Fibroblast of skin of abdomen (primary cell): ENCODE measurements at regions not wholly inside any gene's neighbourhood (a gene's known extent, or its start where the extent isn't known, plus 50 kb on each side); places are given as distances from the start of the nearest gene placed in this dataset.
"Not testable (repeated sequence)": the region's sequence is repeated elsewhere in the genome, so short reads cannot be mapped to it uniquely, and the experiment has no call there.

ENCODE experiments used
- DNase-seq: peaks from one replicate; pipeline ENCODE4 v3.0.0-alpha.2; 2013

DNA sequence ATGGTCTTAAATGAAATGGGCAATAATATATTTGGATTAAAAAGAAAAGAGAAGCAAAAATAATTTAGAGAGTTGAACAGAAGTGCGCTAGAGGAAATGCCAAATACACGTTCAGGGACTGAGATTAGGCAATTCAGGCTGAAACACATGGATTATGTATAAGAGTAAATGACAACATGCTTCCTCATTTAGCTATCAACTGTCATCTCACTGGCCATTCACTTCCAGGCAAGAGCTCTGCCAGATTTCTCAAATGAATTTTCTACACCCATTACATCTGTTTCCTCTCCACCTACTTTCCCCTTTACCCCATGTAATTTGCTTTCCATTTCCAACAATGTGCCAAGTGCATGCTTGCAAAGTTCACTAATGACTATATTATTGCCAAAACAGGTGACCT is 582.4 kb downstream of the LTN1 start:
- no peak for DNase-seq

DNA sequence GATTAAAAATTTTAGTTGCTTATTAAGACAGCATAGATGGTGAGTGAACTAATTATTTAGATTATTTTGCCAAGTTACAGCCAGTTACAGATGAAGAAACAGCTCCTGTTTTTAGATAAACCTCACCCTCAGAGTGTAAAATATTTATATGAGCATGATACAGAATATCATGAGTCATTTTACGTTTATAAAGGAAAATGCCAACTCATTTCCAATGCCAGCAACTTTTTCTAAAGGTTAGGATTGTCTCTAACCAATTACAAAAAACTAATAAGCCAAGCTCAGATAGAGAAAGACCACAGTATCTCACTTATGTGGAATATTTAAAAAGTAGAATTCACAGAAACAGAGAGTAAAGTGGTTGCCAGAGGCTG is 590.1 kb downstream of the LTN1 start:
- no peak for DNase-seq

DNA sequence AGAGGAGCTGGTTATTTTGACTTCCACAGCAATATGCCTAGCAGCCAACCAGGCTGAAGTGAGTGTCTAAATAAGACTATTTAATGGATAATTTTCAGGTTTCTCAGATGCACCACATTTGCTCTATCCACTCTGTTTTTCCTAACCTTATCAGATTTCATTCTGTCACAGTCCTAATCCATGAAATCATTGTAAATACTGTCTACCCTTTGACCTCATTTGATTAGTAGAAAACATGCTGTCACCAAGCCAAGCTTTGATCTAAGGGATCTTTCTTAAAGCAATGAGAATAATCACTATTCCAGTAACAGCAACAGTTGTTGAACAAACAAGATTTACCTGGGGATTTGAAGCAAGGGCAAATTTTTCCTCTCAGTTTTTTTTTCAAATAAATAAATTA is 595.6 kb downstream of the LTN1 start:
- no peak for DNase-seq

DNA sequence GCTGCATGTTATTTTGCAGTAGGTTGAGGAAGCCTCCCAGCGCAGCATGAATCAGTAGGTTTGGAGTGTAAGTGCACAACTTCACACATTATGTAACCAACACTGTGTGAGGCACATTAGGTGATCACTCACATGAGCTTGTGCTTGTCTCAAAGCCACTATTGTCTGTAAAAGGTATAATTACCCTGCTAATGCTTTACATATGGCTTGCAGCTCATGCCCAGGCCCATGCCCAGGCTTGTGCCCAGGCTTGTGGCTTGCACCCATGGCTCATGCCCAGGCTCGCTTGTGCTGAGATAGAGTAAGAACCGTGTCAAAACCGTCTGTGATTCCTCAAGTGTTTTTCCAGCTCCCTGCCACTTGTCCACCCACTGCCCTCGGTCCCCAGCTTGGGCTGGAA is 596.3 kb downstream of the LTN1 start:
- no peak for DNase-seq

DNA sequence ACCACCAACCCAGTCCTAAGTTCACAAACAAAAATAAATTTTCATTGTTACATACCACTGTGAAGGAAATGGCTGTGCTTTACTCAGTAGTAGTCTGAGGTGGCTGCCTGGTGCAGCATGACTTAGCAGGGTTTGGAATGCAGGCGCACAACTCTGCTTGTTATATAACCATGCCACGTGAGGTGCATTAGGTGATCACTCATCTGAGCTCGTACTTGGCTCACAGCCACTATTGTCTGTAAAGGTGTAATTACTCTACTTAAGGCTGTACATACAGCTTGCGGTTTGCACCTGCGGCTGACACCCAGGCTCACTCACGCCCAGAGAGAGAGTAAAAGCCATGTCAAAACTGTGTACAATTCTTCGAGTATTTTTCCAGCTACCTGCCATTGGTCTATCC is 599.4 kb downstream of the LTN1 start:
- no peak for DNase-seq

DNA sequence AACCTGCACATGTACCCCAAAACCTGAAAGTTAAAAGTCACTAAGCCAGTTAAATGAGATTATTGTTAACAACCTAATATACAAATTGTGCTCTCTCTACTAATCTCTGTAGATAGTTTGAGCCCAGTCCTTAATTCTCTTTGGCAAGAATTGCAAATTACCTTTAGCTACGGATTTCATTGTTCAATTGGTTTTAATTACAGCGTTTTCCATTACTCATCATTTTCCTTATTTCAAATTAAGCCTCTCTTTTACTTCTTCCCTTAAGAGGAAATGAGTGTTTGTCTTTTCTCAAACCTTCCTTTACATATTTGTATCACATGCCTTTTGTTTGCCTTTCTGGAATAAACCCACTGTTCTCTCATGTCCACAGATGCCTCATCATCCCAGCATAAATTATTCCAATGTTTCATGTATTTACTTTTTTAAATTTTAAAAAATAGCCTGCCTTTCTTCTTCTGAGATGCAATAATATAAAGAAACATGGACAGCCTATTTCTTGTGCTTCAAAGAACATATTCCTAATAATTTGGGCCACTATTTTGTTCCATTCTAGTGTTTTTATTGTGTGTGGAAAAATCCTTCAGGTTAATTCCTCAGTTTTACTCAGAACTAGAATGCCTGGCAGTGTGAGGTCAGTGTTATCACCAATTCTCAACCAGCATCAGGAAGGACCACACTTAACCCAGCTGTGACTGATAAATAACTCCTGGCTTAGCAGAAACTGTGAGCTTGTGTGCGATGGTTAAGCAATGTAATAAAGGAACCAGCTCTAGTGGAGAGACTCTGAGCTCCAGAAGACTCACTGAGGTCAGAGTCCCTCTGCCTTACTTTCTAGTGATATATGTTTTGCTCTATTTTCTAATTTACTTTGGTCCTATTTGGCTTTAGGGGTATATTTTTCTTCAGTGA is 600.5 kb downstream of the LTN1 start:
- no peak for DNase-seq

DNA sequence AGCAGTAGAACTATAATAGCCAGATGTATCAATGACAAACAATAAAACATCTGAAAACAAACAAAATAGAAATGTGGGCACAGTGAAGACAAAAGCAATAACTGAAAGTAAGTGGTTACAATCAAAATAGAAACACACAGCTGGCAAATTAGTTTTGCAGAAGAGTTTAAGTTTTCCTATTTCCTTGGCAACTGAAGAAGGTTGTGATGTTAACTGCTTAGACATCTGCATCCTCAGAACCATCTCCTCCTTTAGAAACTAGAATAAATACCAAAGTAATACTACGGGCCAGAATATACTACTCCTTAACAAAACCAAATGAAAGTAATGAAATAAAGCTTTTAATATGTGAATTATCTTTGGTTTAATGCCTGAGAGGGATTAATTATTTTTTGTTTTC is 605.5 kb downstream of the LTN1 start:
- DNase-seq = no peak

- DNase-seq = no peak
These were observed 606.8 kb downstream of the LTN1 start for GRCh38 chr21:28385845-28386244.

DNA sequence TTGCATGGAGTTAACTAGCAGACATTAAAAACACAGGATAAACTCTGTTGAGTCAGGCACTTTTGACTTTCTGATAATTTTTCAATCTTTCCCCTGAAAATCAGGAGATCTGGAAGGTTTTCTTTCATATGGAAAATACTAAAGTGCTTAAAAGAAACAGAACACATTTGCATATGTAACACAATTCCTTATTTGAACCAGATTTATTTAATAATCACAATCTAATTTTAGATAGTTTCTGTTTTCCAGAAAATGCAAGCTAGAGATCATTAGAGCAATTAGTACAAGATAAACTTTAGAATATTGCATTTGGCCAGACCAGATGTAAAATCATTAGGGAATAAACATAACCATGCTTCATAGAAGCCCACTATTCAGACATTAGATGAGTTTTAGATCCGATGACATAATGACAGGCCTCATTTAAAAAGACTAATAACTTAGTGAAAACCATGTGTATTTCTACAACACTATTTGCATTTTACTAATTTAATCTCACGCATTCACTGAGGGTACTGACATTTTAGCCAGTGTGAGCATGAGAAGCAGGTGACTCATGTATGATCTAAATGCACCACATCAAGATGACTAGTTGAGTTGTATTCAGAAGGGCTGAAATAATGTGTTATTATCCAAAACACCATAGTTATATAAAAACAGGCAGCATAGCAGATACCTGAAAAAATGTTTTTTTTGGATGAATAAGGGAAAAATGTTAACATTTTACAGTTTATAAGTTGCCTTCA is 611.5 kb downstream of the LTN1 start:
- not testable (repeated sequence) for DNase-seq

DNA sequence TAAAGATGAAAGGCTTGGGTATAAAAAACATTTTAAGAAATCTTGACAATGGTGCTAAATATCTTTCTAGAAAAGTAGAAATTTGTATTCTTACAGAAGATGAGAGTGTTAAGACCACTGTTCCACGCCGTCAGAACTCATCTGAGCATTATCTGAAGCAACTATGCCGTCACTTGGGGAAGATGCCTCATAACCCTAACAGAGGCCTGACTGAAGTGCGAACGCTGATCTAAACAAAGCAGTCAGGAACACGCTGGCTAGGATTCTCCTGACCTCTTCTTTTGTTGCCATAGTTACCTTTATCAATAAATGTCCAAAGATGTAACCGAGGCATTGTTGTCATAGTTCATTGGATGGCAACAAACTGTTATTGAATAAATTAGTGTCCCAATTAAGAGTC is 612.4 kb downstream of the LTN1 start:
- no peak for DNase-seq

GRCh38 chr21:28378026-28378425 is 614.7 kb downstream of the LTN1 start:
- DNase-seq = no peak

DNA sequence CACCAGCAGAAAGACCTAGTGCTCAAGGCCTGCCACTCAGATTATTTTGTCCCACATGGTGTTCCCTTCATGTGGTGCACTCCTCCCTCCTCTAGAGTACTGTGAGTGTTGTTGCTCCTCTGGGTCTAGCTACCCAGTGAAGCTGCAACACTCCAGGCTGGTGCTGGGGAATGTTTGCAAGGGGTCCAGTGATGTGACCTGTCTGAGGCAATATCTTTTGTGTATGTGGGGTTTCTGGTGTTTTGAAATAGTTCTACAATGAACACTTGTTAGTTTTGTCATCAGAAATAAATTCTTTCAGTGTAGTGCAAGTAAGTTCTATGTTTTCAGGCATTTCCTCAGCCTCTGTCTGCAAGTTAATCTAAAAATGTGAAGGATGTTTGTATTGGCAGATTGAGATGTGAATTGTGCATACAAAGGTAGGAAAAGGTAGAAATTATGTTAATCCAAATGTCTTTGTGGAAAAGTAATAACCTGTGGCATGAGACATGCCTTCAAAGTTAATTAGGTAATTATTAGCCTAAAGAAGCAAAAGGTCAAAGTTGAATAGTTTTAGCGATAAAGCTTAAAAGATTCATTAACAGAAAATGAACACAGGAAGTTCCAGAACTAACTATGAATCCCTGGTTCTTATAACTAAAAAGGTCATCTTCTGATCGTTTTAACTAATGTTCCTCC is 616.8 kb downstream of the LTN1 start:
- DNase-seq = peak; percentile 56

GRCh38 chr21:28374881-28375280 is 617.8 kb downstream of the LTN1 start:
- no peak for DNase-seq

DNA sequence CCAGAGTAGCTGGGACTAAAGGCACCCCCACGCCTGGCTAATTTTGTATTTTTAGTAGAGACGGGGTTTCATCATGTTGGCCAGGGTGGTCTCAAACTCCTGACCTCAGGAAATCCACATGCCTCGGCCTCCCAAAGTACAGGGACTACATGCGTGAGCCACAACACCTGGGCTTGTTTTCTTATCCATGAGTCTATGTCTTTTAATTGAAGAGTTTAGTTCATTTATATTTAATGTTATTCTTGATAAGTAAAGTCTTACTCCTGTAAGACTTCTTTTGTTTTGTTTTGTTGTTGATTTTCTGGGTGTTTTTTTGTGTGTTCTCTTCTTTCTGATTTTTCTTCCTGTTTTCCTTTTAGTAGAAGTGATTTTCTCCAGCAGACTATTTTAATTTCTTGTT is 621.0 kb downstream of the LTN1 start:
- no peak for DNase-seq

GRCh38 chr21:28359300-28359699 is 633.4 kb downstream of the LTN1 start:
- DNase-seq = no peak

GRCh38 chr21:28358702-28359101 is 634.0 kb downstream of the LTN1 start:
- no peak for DNase-seq

DNA sequence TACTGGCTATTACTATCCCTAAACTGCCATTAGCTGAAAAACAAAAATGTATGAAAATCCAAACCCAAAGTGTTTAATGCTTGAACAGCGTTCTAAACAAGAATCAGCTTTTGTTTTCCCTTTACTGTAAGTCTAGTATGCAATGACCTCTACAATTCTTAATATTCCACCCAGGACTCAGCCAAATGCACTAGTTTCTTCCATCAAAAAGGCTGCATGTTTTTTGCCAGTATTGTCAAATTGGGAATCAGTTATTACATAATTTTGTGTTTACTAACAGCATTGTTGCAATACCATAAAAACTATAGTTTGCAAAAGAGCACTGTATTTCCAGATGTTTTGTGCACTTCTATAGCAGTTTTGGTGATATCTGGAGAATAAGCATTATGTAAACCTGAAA is 634.5 kb downstream of the LTN1 start:
- DNase-seq = no peak

DNA sequence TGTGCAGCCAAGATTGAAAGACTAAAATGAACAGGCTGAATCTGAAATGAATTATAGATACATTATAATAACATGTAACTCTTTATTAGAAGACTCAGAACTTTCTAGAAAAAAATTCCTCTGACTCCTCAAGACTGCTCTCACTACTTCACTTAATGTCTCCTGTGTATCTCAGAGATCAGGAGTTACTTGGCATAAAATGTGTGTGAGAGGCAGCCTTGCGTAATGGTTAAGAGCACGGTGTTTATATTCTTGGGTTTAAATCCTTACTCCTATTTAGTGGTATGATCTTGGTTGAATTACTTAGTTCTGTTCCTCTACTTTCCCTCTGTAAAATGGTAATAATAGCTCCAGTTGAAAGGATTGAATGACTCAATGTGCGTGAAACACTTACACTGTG is 634.9 kb downstream of the LTN1 start:
- DNase-seq = peak; percentile 7

- peak; percentile 5 for DNase-seq
These were observed 636.3 kb downstream of the LTN1 start for GRCh38 chr21:28356422-28356821.

GRCh38 chr21:28345934-28346333 is 646.7 kb downstream of the LTN1 start:
- no peak for DNase-seq

GRCh38 chr21:28344985-28345384 is 647.7 kb downstream of the LTN1 start:
- DNase-seq = no peak

DNA sequence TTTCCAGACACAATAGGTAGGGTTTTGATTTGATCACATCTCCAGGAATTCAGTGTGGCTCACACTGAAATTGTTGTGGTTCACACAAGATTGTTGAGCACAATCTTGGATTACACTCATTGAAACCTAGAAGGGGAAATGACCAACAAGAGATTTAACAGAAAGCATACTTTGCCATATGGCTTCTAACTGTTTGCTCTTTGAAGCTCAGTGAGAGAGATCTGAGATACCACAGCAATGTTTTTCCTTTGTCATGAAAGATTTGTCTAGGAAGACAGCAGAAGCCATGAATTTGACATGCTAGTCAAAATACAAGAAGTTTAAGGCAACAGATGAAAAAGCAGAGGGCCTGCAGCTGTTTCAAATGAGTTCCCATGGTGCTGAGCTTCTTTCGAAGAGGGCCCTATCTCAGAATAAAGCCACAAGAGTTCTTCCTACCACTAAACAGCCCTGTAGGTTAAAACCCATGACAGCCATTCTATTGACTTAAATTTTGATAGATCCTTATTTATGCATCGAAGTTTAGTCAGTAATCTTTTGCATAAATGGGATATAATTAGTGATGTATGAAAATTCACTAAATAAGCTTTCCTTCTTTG is 650.4 kb downstream of the LTN1 start:
- peak; percentile 86 for DNase-seq

- no peak for DNase-seq
These were observed 653.3 kb downstream of the LTN1 start for GRCh38 chr21:28339403-28339802.
